Neuronal stem cell (in vitro differentiated cells): ENCODE measurements at regions not wholly inside any gene's neighbourhood (a gene's known extent, or its start where the extent isn't known, plus 50 kb on each side); places are given as distances from the start of the nearest gene placed in this dataset.

ENCODE experiments used
- DNase-seq: peaks from one replicate; pipeline ENCODE4 v3.0.0-alpha.2; 2013; ENCODE audit warnings: low spot score
- H2AFZ ChIP-seq: one replicate; pipeline ENCODE4 v1.6.1; 2013; ENCODE audit warnings: mild to moderate bottlenecking, low read length, inconsistent platforms
- H2AK5ac ChIP-seq: 2 replicates; pipeline ENCODE4 v1.6.1; 2013; ENCODE audit warnings: low read depth, mild to moderate bottlenecking, inconsistent platforms, low read length, moderate library complexity, mixed read lengths
- H2BK120ac ChIP-seq: 2 replicates; pipeline ENCODE4 v1.6.1; 2013; ENCODE audit warnings: low read depth, mild to moderate bottlenecking, inconsistent platforms, low read length, moderate library complexity, mixed read lengths
- H2BK12ac ChIP-seq: one replicate; pipeline ENCODE4 v1.6.1; 2013; ENCODE audit warnings: low read length, inconsistent platforms
- H2BK15ac ChIP-seq: 2 replicates; pipeline ENCODE4 v1.6.1; 2013; ENCODE audit warnings: mild to moderate bottlenecking, low read length, inconsistent platforms, mixed read lengths
- H2BK5ac ChIP-seq: one replicate; pipeline ENCODE4 v1.6.1; 2013; ENCODE audit warnings: inconsistent platforms, mild to moderate bottlenecking, low read length, moderate library complexity
- H3K14ac ChIP-seq: one replicate; pipeline ENCODE4 v1.6.1; 2013; ENCODE audit warnings: low read length, inconsistent platforms
- H3K18ac ChIP-seq: 2 replicates; pipeline ENCODE4 v1.6.1; 2013; ENCODE audit warnings: low read length, inconsistent platforms
- H3K23ac ChIP-seq: 2 replicates; pipeline ENCODE4 v1.6.1; 2013; ENCODE audit warnings: low read depth, mild to moderate bottlenecking, mixed read lengths, low read length, inconsistent platforms; ENCODE audit not compliant: poor library complexity
- H3K27ac ChIP-seq: replicated peaks from 3 replicates; pipeline ENCODE4 v1.5.1; 2013; ENCODE audit warnings: low read length, inconsistent platforms
- H3K27me3 ChIP-seq, 3 experiments: 2 replicates each; pipeline ENCODE4 v1.6.1; 2013; ENCODE audit warnings: low read length in 3 of 3, mild to moderate bottlenecking in 2 of 3, inconsistent platforms in 1 of 3, low read depth in 1 of 3, mixed read lengths in 1 of 3, moderate library complexity in 1 of 3; ENCODE audit not compliant: control insufficient read depth in 3 of 3, insufficient read depth in 3 of 3
- H3K36me3 ChIP-seq, 2 donors: replicated peaks in 1 of 2; 2 replicates each; pipeline ENCODE4 v1.6.1; 2013; ENCODE audit warnings: low read length in 2 of 2; ENCODE audit not compliant: control insufficient read depth in 2 of 2, insufficient read depth in 2 of 2
- H3K4ac ChIP-seq: 2 replicates; pipeline ENCODE4 v1.6.1; 2013; ENCODE audit warnings: inconsistent platforms, mild to moderate bottlenecking, low read length, moderate library complexity
- H3K4me1 ChIP-seq, 2 donors: 1 replicate in 1 of 2; 2 replicates in 1 of 2; pipeline ENCODE4 v1.6.1; 2013; ENCODE audit warnings: low read length in 2 of 2, low read depth in 1 of 2; ENCODE audit not compliant: control insufficient read depth in 2 of 2, insufficient read depth in 1 of 2
- H3K4me2 ChIP-seq: one replicate; pipeline ENCODE4 v1.6.1; 2013; ENCODE audit warnings: mild to moderate bottlenecking, low read length, inconsistent platforms; ENCODE audit not compliant: insufficient read depth, poor library complexity, severe bottlenecking
- H3K4me3 ChIP-seq, 2 donors: 2 replicates each; pipeline ENCODE4 v1.5.1; 2013; ENCODE audit warnings: low read length in 2 of 2, mild to moderate bottlenecking in 2 of 2, inconsistent platforms in 1 of 2, moderate library complexity in 1 of 2
- H3K79me1 ChIP-seq: one replicate; pipeline ENCODE4 v1.6.1; 2013; ENCODE audit warnings: low read depth, mild to moderate bottlenecking, inconsistent platforms, low read length, moderate library complexity
- H3K9ac ChIP-seq: one replicate; pipeline ENCODE4 v1.6.1; 2013; ENCODE audit warnings: mild to moderate bottlenecking, low read depth, low read length, inconsistent platforms; ENCODE audit not compliant: poor library complexity
- H3K9me3 ChIP-seq, 2 donors: replicated peaks in 1 of 2; 2 replicates each; pipeline versions ENCODE3 to v1.6.1; 2013; ENCODE audit warnings: low read length in 2 of 2, mild to moderate bottlenecking in 2 of 2, inconsistent platforms in 1 of 2, low read depth in 1 of 2, mixed read lengths in 1 of 2, moderate library complexity in 1 of 2; ENCODE audit not compliant: control insufficient read depth in 2 of 2, insufficient read depth in 1 of 2
- H4K8ac ChIP-seq: one replicate; pipeline ENCODE4 v1.6.1; 2013; ENCODE audit warnings: low read depth, mild to moderate bottlenecking, inconsistent platforms, low read length, moderate library complexity
- H4K91ac ChIP-seq: one replicate; pipeline ENCODE4 v1.6.1; 2013; ENCODE audit warnings: low read length, low read depth, mild to moderate bottlenecking, inconsistent platforms; ENCODE audit not compliant: poor library complexity
- WGBS, 2 donors: extraction: QIAGEN DNeasy Blood & Tissue Kit; methylation state at CpG; one replicate each; pipeline ENCODE4 v1.1.7; 2013; ENCODE audit warnings: missing lambda C conversion rate in 2 of 2, mixed read lengths in 1 of 2; ENCODE audit not compliant: insufficient read length in 2 of 2, insufficient replicate concordance in 1 of 2; ENCODE audit errors: extremely low coverage in 2 of 2; 5-methylcytosine and 5-hydroxymethylcytosine counted together

DNA sequence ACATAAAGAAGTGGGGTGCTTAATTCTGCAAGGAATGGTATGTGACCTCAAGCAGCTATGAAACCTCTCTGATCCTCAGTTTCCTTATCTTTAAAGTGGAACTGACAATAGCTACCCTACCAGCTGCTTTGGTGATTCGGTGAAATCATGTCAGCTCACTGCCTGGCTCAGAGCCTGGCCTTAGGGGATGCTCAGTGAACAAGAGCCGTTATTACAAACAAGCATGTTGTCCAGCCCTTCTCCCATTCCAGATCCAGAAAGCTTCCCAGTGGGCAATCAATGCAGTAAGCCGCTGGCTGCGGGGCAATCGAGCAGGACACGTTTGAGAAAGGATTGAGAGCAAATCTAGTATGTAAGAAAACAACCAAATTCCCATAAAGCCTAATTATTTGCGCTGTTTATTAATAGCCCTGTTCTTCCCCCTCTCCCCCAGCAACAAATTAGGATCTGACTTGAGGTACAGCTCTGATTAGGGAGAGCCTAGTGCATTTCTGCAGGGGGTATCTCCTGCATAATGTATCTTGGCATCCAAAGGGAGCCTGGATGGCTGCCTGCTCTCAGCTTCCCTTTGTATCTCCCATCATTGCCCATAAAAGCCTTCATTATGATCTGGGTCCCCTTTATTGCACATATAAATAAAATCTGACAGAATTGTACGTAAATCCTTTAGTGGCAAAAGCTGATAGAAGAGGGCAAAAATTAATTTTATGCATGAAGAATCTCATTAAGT is 371.4 kb downstream of the TMEM232 start:
- H3K36me3 ChIP-seq, result no peaks in the 10 kb centered on the region
- H3K4me2 ChIP-seq, result no peak overlapping the region
- H2AFZ ChIP-seq, result no peak overlapping the region
- no peak overlapping the region for H3K27ac ChIP-seq
- H4K91ac ChIP-seq, result no peak overlapping the region
- H2BK5ac ChIP-seq, result no peak overlapping the region
- H3K79me1 ChIP-seq, result no peaks in the 10 kb centered on the region
- H2BK12ac ChIP-seq, result no peak overlapping the region
- peaks cover 0 to 2% of the 10 kb centered on the region in 2 donors for H3K4me1 ChIP-seq
- no peak overlapping the region for H3K4me3 ChIP-seq
- no peak overlapping the region for H3K14ac ChIP-seq
- H3K9ac ChIP-seq, result no peak overlapping the region
- H2AK5ac ChIP-seq, result no peak overlapping the region
- H3K27me3 ChIP-seq, result no peaks in the 10 kb centered on the region
- no peak overlapping the region for H3K18ac ChIP-seq
- no peak for DNase-seq
- H2BK120ac ChIP-seq, result no peak overlapping the region
- no peak overlapping the region for H3K4ac ChIP-seq
- no peak overlapping the region for H4K8ac ChIP-seq
- H3K9me3 ChIP-seq, result no peaks in the 10 kb centered on the region
- no peak overlapping the region for H2BK15ac ChIP-seq
- H3K23ac ChIP-seq, result no peak overlapping the region
- WGBS, 2 donors, result no CpG with 5 or more reads among the region's 8 CpGs

DNA sequence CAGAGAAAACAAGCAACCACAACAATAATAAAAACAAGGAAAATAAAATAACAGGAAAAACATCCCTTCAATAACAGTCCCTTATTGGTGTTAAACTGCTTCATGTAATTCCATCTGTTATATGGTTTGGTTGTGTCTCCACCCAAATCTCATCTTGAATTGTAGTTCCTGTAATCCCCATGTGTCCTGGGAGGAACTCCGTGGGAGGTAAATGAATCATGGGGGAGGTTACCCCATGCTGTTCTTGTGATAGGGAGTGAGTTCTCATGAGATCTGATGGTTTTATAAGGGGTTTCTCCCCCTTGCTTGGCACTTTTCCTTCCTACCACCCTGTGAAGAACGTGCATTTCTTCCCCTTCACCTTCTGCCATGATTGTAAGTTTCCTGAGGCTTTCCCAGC is 369.8 kb downstream of the TMEM232 start:
- Histone ChIP-seq H4K8ac (no peak overlapping the region), H2BK12ac (no peak overlapping the region), H3K36me3 (no peaks in the 10 kb centered on the region), H2AK5ac (no peak overlapping the region), H3K4me3 (no peak overlapping the region), H3K14ac (no peak overlapping the region), H2AFZ (no peak overlapping the region), H3K79me1 (no peaks in the 10 kb centered on the region), H3K18ac (no peak overlapping the region), H2BK15ac (no peak overlapping the region), H3K23ac (no peak overlapping the region), H3K27ac (no peak overlapping the region), H3K4ac (no peak overlapping the region), H2BK5ac (no peak overlapping the region), H3K9me3 (no peaks in the 10 kb centered on the region), H2BK120ac (no peak overlapping the region), H3K27me3 (no peaks in the 10 kb centered on the region), H3K4me1 (peaks cover 3 to 5% of the 10 kb centered on the region in 2 donors), H3K4me2 (no peak overlapping the region), H3K9ac (no peak overlapping the region), H4K91ac (no peak overlapping the region)
- DNase-seq, result no peak
- no CpG with 5 or more reads among the region's 2 CpGs for WGBS, 2 donors

- Histone ChIP-seq H3K14ac (no peak overlapping the region), H2BK120ac (no peak overlapping the region), H2AFZ (no peak overlapping the region), H3K4me3 (no peak overlapping the region), H2BK15ac (no peak overlapping the region), H2AK5ac (no peak overlapping the region), H3K4ac (no peak overlapping the region), H3K9ac (no peak overlapping the region), H4K91ac (no peak overlapping the region), H3K79me1 (no peaks in the 10 kb centered on the region), H2BK12ac (no peak overlapping the region), H3K18ac (no peak overlapping the region), H3K27me3 (no peaks in the 10 kb centered on the region), H4K8ac (no peak overlapping the region), H3K27ac (no peak overlapping the region), H3K4me1 (peaks cover 5 to 7% of the 10 kb centered on the region in 2 donors), H2BK5ac (no peak overlapping the region), H3K23ac (no peak overlapping the region), H3K36me3 (no peaks in the 10 kb centered on the region), H3K4me2 (no peak overlapping the region), H3K9me3 (no peaks in the 10 kb centered on the region)
- WGBS, 2 donors, result no CpG with 5 or more reads among the region's 1 CpG
- DNase-seq, result no peak
These were observed 367.2 kb downstream of the TMEM232 start for GRCh38 chr5:110359221-110359620.

DNA sequence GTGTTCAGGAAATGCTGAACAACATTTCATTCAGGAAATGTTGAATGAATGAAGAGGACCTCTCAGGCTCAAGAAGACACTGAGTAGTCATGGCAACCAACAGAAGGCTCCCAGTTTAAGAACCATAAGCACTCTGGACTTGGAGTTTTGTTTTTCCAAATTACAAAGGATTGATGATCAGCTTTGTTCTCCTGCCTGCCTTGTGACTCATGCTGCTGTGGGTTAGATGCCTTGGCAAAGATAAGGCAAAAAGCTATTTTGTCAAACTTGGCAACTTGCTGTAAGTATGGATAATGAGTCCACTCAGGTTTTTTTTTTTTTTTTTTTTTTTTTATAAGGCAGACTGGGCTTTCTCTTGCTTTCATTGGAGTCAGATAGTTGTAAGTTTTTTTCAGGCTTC is 365.0 kb downstream of the TMEM232 start:
- H4K91ac ChIP-seq, result no peak overlapping the region
- no peak overlapping the region for H2AK5ac ChIP-seq
- no peak overlapping the region for H3K27ac ChIP-seq
- no peak for DNase-seq
- no peak overlapping the region for H3K9ac ChIP-seq
- H4K8ac ChIP-seq, result no peak overlapping the region
- no peaks in the 10 kb centered on the region for H3K27me3 ChIP-seq
- H3K79me1 ChIP-seq, result no peaks in the 10 kb centered on the region
- H3K4me2 ChIP-seq, result no peak overlapping the region
- H3K4me3 ChIP-seq, result no peak overlapping the region
- H3K9me3 ChIP-seq, result no peaks in the 10 kb centered on the region
- no peaks in the 10 kb centered on the region for H3K36me3 ChIP-seq
- no peak overlapping the region for H3K14ac ChIP-seq
- H2BK5ac ChIP-seq, result no peak overlapping the region
- H2BK15ac ChIP-seq, result no peak overlapping the region
- no peak overlapping the region for H2BK12ac ChIP-seq
- H3K23ac ChIP-seq, result no peak overlapping the region
- H3K4me1 ChIP-seq, result peaks cover 5 to 7% of the 10 kb centered on the region in 2 donors
- H3K4ac ChIP-seq, result no peak overlapping the region
- no peak overlapping the region for H2AFZ ChIP-seq
- H3K18ac ChIP-seq, result no peak overlapping the region
- no peak overlapping the region for H2BK120ac ChIP-seq
